Panc1 (cell line): ENCODE measurements at regions not wholly inside any gene's neighbourhood (a gene's known extent, or its start where the extent isn't known, plus 50 kb on each side); places are given as distances from the start of the nearest gene placed in this dataset.

Experiments
- ATAC-seq: fragments of 200-7000 bp; cut with Tn5 transposase; 2 replicates; pipeline ENCODE4 v1.9.1; 2020; ENCODE audit warnings: mild to moderate bottlenecking, moderate library complexity
- BruUV-seq: library from RNA; stranded (reverse); fragments of 400-500 nt; replicated peaks from 2 replicates; lab custom pipeline; 2021; lab: Mats Ljungman, UMichigan
- CTCF ChIA-PET: fragments of 300-600 bp; sonication (Branson Sonifier 250); formaldehyde crosslinking; loops from one replicate; lab custom pipeline; 2022; ENCODE audit warnings: antibody characterized with exemption; lab: Charles Lee
- POLR2A ChIA-PET: fragments of 300-600 bp; sonication (Branson Sonifier 250); formaldehyde crosslinking; loops from one replicate; lab custom pipeline; 2022; ENCODE audit warnings: antibody characterized with exemption; lab: Charles Lee
- DNase-seq: peaks from one replicate; pipeline ENCODE4 v3.0.0-alpha.2; 2010; ENCODE audit warnings: low read depth, low spot score
- H3K27ac ChIP-seq: 2 replicates; pipeline ENCODE4 v1.5.1; 2011; ENCODE audit warnings: mild to moderate bottlenecking, low read length, inconsistent platforms
- H3K27me3 ChIP-seq: fragments of 200-500 bp; sonication (Bioruptor generic); 2 replicates; pipeline ENCODE4 v1.6.0; 2014; ENCODE audit warnings: low read length, inconsistent platforms; ENCODE audit not compliant: control insufficient read depth, insufficient read depth
- H3K36me3 ChIP-seq: fragments of 200-500 bp; sonication (Bioruptor generic); 2 replicates; pipeline ENCODE4 v1.5.1; 2014; ENCODE audit warnings: inconsistent platforms, mild to moderate bottlenecking, low read length, moderate library complexity; ENCODE audit not compliant: control insufficient read depth, insufficient read depth
- H3K4me1 ChIP-seq: 2 replicates; pipeline ENCODE4 v1.5.1; 2011; ENCODE audit warnings: inconsistent platforms, mild to moderate bottlenecking, low read length, moderate library complexity; ENCODE audit not compliant: control insufficient read depth, insufficient read depth
- H3K4me3 ChIP-seq, 2 experiments: 2 replicates each; pipeline ENCODE4 v1.5.1; 2011 to 2012; ENCODE audit warnings: low read depth in 2 of 2, low read length in 2 of 2, mild to moderate bottlenecking in 2 of 2, inconsistent platforms in 1 of 2, moderate library complexity in 1 of 2
- H3K9me3 ChIP-seq: fragments of 200-500 bp; sonication (Bioruptor generic); 2 replicates; pipeline ENCODE4 v1.5.1; 2014; ENCODE audit warnings: low read depth, mild to moderate bottlenecking, inconsistent platforms, low read length, moderate library complexity; ENCODE audit not compliant: control insufficient read depth, insufficient read depth
- CTCF ChIP-seq: fragments of 450-650 bp; IDR thresholded peaks from 2 replicates; pipeline ENCODE4 v1.5.1; 2017; ENCODE audit warnings: mild to moderate bottlenecking
- POLR2AphosphoS5 ChIP-seq: IDR thresholded peaks from 2 replicates; pipeline ENCODE4 v1.6.1; 2012; ENCODE audit warnings: mild to moderate bottlenecking, low read depth, low read length, moderate library complexity
- REST ChIP-seq, 2 experiments: IDR thresholded peaks; 2 replicates each; pipeline ENCODE4 v1.6.1; 2011 to 2012; ENCODE audit warnings: low read depth in 2 of 2, control low read depth in 1 of 2, low read length in 1 of 2, mild to moderate bottlenecking in 1 of 2, moderate library complexity in 1 of 2; ENCODE audit not compliant: insufficient read depth in 1 of 2
- SIN3A ChIP-seq: IDR thresholded peaks from 2 replicates; pipeline ENCODE4 v1.6.1; 2012; ENCODE audit warnings: low read depth, mild to moderate bottlenecking, low read length, moderate library complexity, borderline replicate concordance; ENCODE audit not compliant: insufficient read depth
- TCF7L2 ChIP-seq: IDR thresholded peaks from 2 replicates; pipeline ENCODE4 v1.6.1; 2011; ENCODE audit warnings: mild to moderate bottlenecking, low read depth, low read length, inconsistent platforms
- in situ Hi-C: cut with HindIII; loops from 2 replicates; pipeline ENCODE4 v1.10.0; 2016; ENCODE audit warnings: low sequenced_read_pairs, low pct_unique_long_range_greater_than_20kb
- intact Hi-C: fragments of 100-400 bp; cut with micrococcal nuclease; formaldehyde crosslinking; loops from one replicate; pipeline ENCODE4 v1.10.0; 2022; ENCODE audit not compliant: unreplicated experiment

- Histone ChIP-seq H3K4me3 (no peak overlapping the region), H3K4me1 (no peaks in the 10 kb centered on the region), H3K9me3 (no peaks in the 10 kb centered on the region), H3K36me3 (no peaks in the 10 kb centered on the region), H3K27me3 (no peaks in the 10 kb centered on the region), H3K27ac (no peak overlapping the region)
- in situ Hi-C loops (no loop called here), intact Hi-C loops (no loop called here)
- DNase-seq (no peak), ATAC-seq (no peak)
- BruUV-seq = no TSS peak
- POLR2A ChIA-PET = no interaction called here
- no peak for TF ChIP-seq CTCF
- no peak for TF ChIP-seq POLR2AphosphoS5
- no peak for TF ChIP-seq SIN3A
- no peak for TF ChIP-seq TCF7L2
- no peak for TF ChIP-seq REST (IDR thresholded peaks at IDR 0.05; ENCODE audit: insufficient read depth in 1 of 2, low read depth in 2 of 2, low read length in 1 of 2)
- CTCF ChIA-PET = no interaction called here
Observed at GRCh38 chr19:29881386-29881785, 60.7 kb upstream of the URI1 start.

- no peaks in the 10 kb centered on the region for H3K4me1 ChIP-seq
- DNase-seq (no peak), ATAC-seq (no peak)
- H3K4me3 ChIP-seq = no peak overlapping the region
- POLR2A ChIA-PET = no interaction called here
- CTCF ChIA-PET = interaction anchor here (1.1 kb wide), 1 partner anchor 152 kb away, joined by 3 read pairs; no protein-coding TSS in a partner anchor
- intact Hi-C loops (no loop called here), in situ Hi-C loops (no loop called here)
- no peak for TF ChIP-seq REST (IDR thresholded peaks at IDR 0.05; ENCODE audit: insufficient read depth in 1 of 2, low read depth in 2 of 2, low read length in 1 of 2)
- no peak for TF ChIP-seq SIN3A
- TF ChIP-seq CTCF = no peak
- TF ChIP-seq TCF7L2 = no peak
- no peak for TF ChIP-seq POLR2AphosphoS5
- BruUV-seq = no TSS peak
- no peaks in the 10 kb centered on the region for H3K9me3 ChIP-seq
- H3K36me3 ChIP-seq = no peaks in the 10 kb centered on the region
- H3K27ac ChIP-seq = no peak overlapping the region
- H3K27me3 ChIP-seq = no peaks in the 10 kb centered on the region
Observed at GRCh38 chr19:29882719-29883105, 59.3 kb upstream of the URI1 start.
